ENCODE measurements at regions not wholly inside any gene's neighbourhood (a gene's known extent, or its start where the extent isn't known, plus 50 kb on each side); places are given as distances from the start of the nearest gene placed in this dataset.
A peak's percentile ranks its signal among the peaks of the same experiment; 100 is the strongest.

GRCh38 chr5:74198156-74198555 is 442.4 kb downstream of the ENC1 start:
- no peak for DNase-seq (ENCODE audit: low read depth, low spot score)

DNA sequence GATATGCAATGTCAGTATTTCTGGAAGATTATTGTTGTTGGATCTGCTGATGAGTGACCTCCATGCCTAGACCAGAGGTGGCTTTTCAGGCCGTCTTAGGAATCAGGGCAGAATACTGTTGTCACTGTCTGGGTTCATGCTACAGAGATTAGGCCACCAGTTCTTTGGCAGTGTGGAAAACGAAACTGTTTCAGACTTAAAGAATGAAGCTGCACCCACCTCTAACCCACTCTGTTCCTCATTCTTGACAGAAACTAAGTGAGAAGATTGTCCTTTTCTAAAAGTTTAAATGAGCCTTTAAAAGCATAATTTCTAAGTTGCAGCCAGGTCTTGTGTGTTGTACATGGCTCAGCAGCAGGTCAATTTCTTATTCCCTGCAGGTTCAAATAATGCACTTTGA is 444.3 kb downstream of the ENC1 start:
- DNase-seq (ENCODE audit: low read depth, low spot score): no peak

GRCh38 chr5:74194196-74194595 is 446.3 kb downstream of the ENC1 start:
- no peak for DNase-seq (ENCODE audit: low read depth, low spot score)

- DNase-seq (ENCODE audit: low read depth, low spot score): no peak
Observed at GRCh38 chr5:74192606-74193299, 447.8 kb downstream of the ENC1 start.

GRCh38 chr5:74188351-74189105 is 452.0 kb downstream of the ENC1 start:
- no peak for DNase-seq (ENCODE audit: low read depth, low spot score)

DNA sequence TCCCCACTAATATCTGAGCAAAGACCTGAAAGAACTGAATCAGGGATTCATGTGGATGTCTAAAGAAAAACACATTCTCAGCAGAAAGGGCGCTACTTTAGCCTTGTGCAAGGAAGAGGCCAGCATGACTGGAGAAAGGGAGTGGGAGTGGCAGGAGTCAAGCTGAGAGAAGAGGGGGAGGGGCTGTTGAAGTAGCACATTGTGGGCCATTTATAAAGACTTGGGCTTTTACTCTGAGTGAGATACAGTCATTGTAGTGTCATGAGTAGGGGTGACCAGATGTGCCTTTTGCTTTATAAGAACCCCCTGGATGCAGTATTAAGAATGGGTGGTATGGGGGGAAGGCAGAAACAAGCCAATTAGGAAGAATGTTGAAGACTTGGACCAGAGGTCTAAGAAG is 452.8 kb downstream of the ENC1 start:
- DNase-seq (ENCODE audit: low read depth, low spot score): peak; percentile 34

GRCh38 chr5:74186356-74187315 is 453.9 kb downstream of the ENC1 start:
- DNase-seq (ENCODE audit: low read depth, low spot score): no peak

GRCh38 chr5:74185599-74185998 is 454.9 kb downstream of the ENC1 start:
- no peak for DNase-seq (ENCODE audit: low read depth, low spot score)

GRCh38 chr5:74184649-74185048 is 455.9 kb downstream of the ENC1 start:
- DNase-seq (ENCODE audit: low read depth, low spot score): no peak

- no peak for DNase-seq (ENCODE audit: low read depth, low spot score)
Observed at GRCh38 chr5:74183041-74183440, 457.5 kb downstream of the ENC1 start.

GRCh38 chr5:74182603-74183002 is 457.9 kb downstream of the ENC1 start:
- DNase-seq (ENCODE audit: low read depth, low spot score): no peak

GRCh38 chr5:74179701-74180100 is 460.8 kb downstream of the ENC1 start:
- DNase-seq (ENCODE audit: low read depth, low spot score): no peak

DNA sequence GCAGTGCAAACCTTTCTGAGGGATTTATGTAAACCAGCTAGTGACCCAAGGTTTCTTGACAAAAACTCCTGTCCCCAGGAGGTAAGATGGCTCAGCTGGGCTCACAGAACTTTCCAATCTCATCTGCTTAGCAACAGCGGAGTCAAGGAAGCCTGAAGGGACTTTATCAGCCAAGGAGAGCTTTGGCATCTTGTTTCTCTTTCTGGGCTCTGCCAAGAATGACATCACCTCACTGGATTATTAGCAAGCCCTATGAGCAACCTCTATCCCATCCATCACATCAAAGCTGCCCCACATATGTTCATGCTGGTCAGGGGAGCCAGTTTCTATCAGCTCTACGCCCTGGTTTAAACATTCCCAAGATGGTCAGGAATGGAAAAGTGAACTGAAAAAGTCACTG is 461.3 kb downstream of the ENC1 start:
- DNase-seq (ENCODE audit: low read depth, low spot score): no peak

- DNase-seq (ENCODE audit: low read depth, low spot score): no peak
Observed at GRCh38 chr5:74177961-74178360, 462.6 kb downstream of the ENC1 start.

- DNase-seq (ENCODE audit: low read depth, low spot score): no peak
Observed at GRCh38 chr5:74174366-74174765, 466.2 kb downstream of the ENC1 start.

DNA sequence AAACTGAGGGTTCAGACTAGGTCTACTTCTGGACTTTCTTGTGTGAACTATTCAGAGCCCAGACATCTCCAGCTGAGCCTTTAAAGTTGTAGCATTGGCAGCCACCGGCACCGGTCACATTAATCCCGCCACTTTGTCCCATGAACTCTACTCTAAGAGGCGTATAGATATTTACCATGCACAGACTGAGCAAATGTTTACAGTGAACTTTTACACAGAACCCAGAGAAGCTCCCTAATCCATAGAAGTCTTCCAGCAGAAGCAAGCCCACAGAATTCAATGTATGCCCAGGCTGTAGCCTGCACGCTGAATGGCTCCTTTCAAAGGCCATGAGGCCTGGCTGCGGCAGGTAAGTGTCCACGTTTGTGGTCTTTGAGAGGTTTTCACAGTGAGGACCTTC is 466.9 kb downstream of the ENC1 start:
- DNase-seq (ENCODE audit: low read depth, low spot score): no peak

DNA sequence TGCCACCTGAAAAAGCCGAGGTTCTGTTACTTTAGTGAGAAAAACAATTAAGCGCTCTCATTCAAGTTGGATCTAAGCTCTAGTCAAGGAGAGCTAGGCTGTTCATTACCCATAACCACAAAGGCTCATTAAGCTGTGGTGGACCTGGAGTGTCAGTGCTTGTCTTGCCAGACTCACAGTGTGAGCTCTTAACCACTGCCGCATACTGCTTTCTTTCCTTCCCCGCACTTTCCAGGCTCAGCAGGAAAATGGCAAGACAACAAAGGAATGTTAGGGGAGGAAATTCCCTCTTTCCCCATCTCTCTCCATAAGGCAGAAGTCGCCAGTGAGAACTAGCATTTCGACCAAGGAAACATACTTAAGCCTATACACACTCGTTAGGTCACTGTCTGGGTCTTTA is 467.3 kb downstream of the ENC1 start:
- DNase-seq (ENCODE audit: low read depth, low spot score): peak; percentile 27

DNA sequence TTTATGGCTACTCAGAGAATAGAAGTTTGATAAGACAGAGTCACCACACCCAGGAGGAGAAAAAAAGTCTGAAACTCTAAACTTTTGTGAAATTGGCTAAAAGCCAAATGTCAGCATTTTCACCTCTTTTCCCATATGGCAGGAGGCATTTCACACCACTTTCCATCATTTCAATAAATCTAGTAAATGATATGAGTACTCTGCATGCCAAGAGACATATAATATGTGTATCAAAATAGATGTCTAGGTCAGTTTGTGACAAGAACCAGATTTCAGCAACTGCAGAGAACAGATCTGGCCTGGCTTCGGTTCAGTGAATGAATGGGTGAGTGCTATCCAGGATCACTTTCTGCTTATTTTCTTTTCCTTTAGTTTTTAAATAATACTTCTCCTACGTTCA is 470.8 kb downstream of the ENC1 start:
- DNase-seq (ENCODE audit: low read depth, low spot score): no peak

DNA sequence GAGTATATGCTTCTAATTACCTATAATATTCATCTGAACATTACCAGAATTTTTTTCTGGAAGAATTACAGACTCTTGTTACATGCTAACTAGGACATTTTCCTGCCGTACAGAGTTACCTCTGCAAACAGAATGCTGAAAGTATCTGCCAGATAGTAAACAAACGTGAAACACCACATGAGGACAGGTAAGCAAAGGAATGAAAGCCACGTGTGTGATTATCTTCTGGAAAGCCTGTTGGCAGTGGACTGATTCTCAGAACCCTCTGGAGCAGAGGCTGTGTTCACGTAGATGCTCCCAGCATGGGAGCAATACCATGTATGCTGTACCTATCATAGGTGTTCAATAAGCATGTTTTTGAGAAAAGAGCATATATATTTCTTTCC is 472.6 kb downstream of the ENC1 start:
- no peak for DNase-seq (ENCODE audit: low read depth, low spot score)

DNA sequence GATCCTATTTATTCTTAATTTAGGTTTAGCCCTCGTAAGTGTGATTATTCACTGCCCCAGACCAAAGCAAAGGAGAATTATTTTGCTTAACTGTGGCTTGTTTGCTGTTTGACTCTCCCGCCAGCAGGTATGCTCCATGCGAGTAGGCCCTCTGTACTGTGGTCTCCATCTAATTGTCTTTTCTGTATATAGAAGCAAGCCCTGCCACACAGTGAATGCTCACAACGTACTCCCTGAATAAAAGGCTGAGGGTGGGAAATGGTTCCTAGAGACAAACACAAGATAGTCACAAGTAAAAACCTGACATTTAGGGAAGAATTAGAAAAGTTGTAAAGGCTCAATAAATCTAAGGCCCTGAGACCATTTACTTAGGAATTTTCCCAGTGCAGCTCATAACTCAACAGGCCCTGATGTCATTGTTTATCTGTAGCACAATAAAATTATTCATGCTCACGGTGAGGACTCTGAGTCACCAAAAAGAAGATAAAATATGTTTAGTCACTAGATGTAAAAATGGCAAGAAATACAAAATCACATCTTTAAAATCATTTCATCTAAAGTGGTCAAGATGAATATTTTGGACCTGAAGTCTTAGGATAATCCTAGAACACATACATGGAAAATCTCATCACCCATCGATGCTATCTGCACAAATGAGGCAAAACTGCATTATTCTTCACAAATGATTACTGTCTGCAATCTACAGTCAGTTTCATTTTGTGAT is 473.2 kb downstream of the ENC1 start:
- DNase-seq (ENCODE audit: low read depth, low spot score): no peak

- no peak for DNase-seq (ENCODE audit: low read depth, low spot score)
Observed at GRCh38 chr5:74166064-74166463, 474.5 kb downstream of the ENC1 start.

Measured in ELF-1 (cell line).